Colonic mucosa (tissue), 4 donors: ENCODE measurements at regions not wholly inside any gene's neighbourhood (a gene's known extent, or its start where the extent isn't known, plus 50 kb on each side); places are given as distances from the start of the nearest gene placed in this dataset.

Experiments used
- DNase-seq: peaks from one replicate; pipeline ENCODE4 v3.0.0-alpha.2; 2020
- H3K27ac ChIP-seq: fragments of 200-600 bp; one replicate; pipeline ENCODE4 v1.8.0; 2021
- H3K27me3 ChIP-seq: fragments of 200-600 bp; one replicate; pipeline ENCODE4 v1.8.0; 2021
- H3K36me3 ChIP-seq: fragments of 200-600 bp; one replicate; pipeline ENCODE4 v1.8.0; 2021
- H3K4me1 ChIP-seq: fragments of 200-600 bp; one replicate; pipeline ENCODE4 v1.8.0; 2021; ENCODE audit warnings: mild to moderate bottlenecking
- H3K4me3 ChIP-seq: fragments of 200-600 bp; one replicate; pipeline ENCODE4 v1.8.0; 2021
- H3K9ac ChIP-seq, 2 donors: one replicate each; pipeline ENCODE4 v1.7.0; 2013; ENCODE audit warnings: control low read depth in 2 of 2, low read depth in 2 of 2, low read length in 2 of 2
- H3K9me3 ChIP-seq: fragments of 200-600 bp; one replicate; pipeline ENCODE4 v1.8.0; 2021
- intact Hi-C: fragments of 100-400 bp; cut with DNase I; formaldehyde crosslinking; loops from one replicate; pipeline ENCODE4 v1.14.1; 2022
- TF ChIP-seq, protein P1 (sequence below): fragments of 200-600 bp; IDR thresholded peaks from one replicate; pipeline ENCODE4 v1.8.0; 2022; ENCODE audit warnings: antibody characterized with exemption, mild to moderate bottlenecking
- donor health status: healthy.
- donor health status: DM: no; HTN: no; CAD: no.
- donor health status: DM: no; HTN: no; CAD: no.

DNA sequence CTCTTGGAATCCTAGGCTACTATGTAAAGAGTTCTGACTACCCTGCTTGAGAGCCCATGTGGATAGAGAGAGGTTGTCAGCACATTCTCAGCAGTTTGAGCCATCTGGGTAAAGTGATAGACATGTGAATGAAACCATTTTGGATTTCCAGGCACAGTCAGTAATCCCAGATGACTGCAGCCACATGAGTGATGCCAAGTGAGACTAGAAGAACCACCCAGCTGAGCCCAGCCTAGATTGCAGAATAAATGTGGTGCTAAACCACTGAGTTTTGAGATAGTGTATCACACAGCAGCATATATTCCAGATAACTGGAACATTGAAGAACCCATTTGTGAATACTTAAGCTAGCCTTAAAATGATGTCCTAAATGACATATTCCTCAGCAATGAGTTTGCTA lies 166.2 kb downstream of the ATP6V1G3 start:
- no peak overlapping the region for H3K27ac ChIP-seq
- H3K36me3 ChIP-seq: no peaks in the 10 kb centered on the region
- no peaks in the 10 kb centered on the region for H3K9me3 ChIP-seq
- no peak overlapping the region for H3K4me3 ChIP-seq
- H3K4me1 ChIP-seq: no peaks in the 10 kb centered on the region
- TF ChIP-seq, protein P1, sequence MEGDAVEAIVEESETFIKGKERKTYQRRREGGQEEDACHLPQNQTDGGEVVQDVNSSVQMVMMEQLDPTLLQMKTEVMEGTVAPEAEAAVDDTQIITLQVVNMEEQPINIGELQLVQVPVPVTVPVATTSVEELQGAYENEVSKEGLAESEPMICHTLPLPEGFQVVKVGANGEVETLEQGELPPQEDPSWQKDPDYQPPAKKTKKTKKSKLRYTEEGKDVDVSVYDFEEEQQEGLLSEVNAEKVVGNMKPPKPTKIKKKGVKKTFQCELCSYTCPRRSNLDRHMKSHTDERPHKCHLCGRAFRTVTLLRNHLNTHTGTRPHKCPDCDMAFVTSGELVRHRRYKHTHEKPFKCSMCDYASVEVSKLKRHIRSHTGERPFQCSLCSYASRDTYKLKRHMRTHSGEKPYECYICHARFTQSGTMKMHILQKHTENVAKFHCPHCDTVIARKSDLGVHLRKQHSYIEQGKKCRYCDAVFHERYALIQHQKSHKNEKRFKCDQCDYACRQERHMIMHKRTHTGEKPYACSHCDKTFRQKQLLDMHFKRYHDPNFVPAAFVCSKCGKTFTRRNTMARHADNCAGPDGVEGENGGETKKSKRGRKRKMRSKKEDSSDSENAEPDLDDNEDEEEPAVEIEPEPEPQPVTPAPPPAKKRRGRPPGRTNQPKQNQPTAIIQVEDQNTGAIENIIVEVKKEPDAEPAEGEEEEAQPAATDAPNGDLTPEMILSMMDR: no peak
- no peak for DNase-seq
- no peaks in the 10 kb centered on the region for H3K27me3 ChIP-seq
- H3K9ac ChIP-seq: no peak overlapping the region
- intact Hi-C loops: no loop called here

DNA sequence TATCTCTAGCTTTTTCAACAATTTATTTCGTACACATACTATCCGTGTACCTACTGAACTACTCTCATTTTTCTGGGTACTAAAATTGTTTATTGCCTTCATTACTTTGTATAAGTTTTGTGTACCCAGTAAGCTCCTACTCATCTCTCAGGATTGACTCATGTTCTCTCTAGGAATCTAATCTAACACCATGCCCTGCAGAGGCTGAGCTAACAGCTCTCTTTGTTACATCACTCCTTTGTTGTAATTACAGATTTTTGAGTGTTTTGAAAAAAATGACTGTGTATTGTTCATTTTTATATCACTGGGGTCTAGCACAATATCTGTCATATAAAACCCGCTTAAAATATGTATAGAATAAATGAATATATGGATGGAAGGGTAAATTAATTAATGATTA lies 167.1 kb downstream of the ATP6V1G3 start:
- intact Hi-C loops: no loop called here
- H3K27ac ChIP-seq: no peak overlapping the region
- H3K9ac ChIP-seq: no peak overlapping the region
- no peak overlapping the region for H3K4me3 ChIP-seq
- TF ChIP-seq, protein P1: no peak
- no peaks in the 10 kb centered on the region for H3K9me3 ChIP-seq
- H3K4me1 ChIP-seq: no peaks in the 10 kb centered on the region
- no peaks in the 10 kb centered on the region for H3K36me3 ChIP-seq
- DNase-seq: no peak
- H3K27me3 ChIP-seq: no peaks in the 10 kb centered on the region
